ENCODE measurements at regions not wholly inside any gene's neighbourhood (a gene's known extent, or its start where the extent isn't known, plus 50 kb on each side); places are given as distances from the start of the nearest gene placed in this dataset.

GRCh38 chr5:88556406-88556805, 287.8 kb upstream of the TMEM161B start:
- DNase-seq, result no peak
- no peak overlapping the region for H3K4me3 ChIP-seq
- H3K36me3 ChIP-seq (ENCODE audit: insufficient read depth in 1 of 2, low read depth in 1 of 2), result no peaks in the 10 kb centered on the region
- TF ChIP-seq CTCF (IDR thresholded peaks at IDR 0.05), result no peak
- no peak for ATAC-seq
- 51 to 54% (median 54%) methylated on average over 4 of the region's 4 CpGs for WGBS, 3 donors
- H3K9me3 ChIP-seq, result no peaks in the 10 kb centered on the region
- intact Hi-C loops (cut with DNase I), result no loop called here
- H3K4me1 ChIP-seq, result no peaks in the 10 kb centered on the region
- peaks cover 0 to 3% (median 0%) of the 10 kb centered on the region in 3 donors for H3K27me3 ChIP-seq (ENCODE audit: insufficient read depth in 3 of 3, low read length in 2 of 3)
- H3K27ac ChIP-seq, result no peak overlapping the region

GRCh38 chr5:88555674-88556073, 287.0 kb upstream of the TMEM161B start:
- peaks cover 0 to 3% (median 0%) of the 10 kb centered on the region in 3 donors for H3K27me3 ChIP-seq (ENCODE audit: insufficient read depth in 3 of 3, low read length in 2 of 3)
- no peak for DNase-seq

GRCh38 chr5:88553986-88554385, 285.3 kb upstream of the TMEM161B start:
- no peaks in the 10 kb centered on the region for H3K36me3 ChIP-seq (ENCODE audit: insufficient read depth in 1 of 2, low read depth in 1 of 2)
- TF ChIP-seq CTCF (IDR thresholded peaks at IDR 0.05), result no peak
- H3K4me3 ChIP-seq, result no peak overlapping the region
- intact Hi-C loops (cut with DNase I), result no loop called here
- H3K4me1 ChIP-seq, result no peaks in the 10 kb centered on the region
- no peaks in the 10 kb centered on the region for H3K9me3 ChIP-seq
- ATAC-seq (no peak), DNase-seq (no peak)
- no peak overlapping the region for H3K27ac ChIP-seq
- H3K27me3 ChIP-seq (ENCODE audit: insufficient read depth in 3 of 3, low read length in 2 of 3), result peaks cover 0 to 3% (median 0%) of the 10 kb centered on the region in 3 donors

More at GRCh38 chr5:88555674-88556073, 287.0 kb upstream of the TMEM161B start:
- WGBS, 3 donors, result 28 to 37% (median 30%) methylated on average over 4 of the region's 4 CpGs
- Histone ChIP-seq H3K4me3 (no peak overlapping the region), H3K4me1 (no peaks in the 10 kb centered on the region), H3K9me3 (no peaks in the 10 kb centered on the region), H3K27ac (no peak overlapping the region), H3K36me3 (ENCODE audit: insufficient read depth in 1 of 2, low read depth in 1 of 2) (no peaks in the 10 kb centered on the region)
- intact Hi-C loops (cut with DNase I), result no loop called here
- TF ChIP-seq CTCF (IDR thresholded peaks at IDR 0.05), result no peak
- no peak for ATAC-seq

GRCh38 chr5:88553136-88553875, 284.7 kb upstream of the TMEM161B start:
- Histone ChIP-seq H3K36me3 (ENCODE audit: insufficient read depth in 1 of 2, low read depth in 1 of 2) (no peaks in the 10 kb centered on the region), H3K4me3 (no peak overlapping the region), H3K27ac (no peak overlapping the region), H3K27me3 (ENCODE audit: insufficient read depth in 3 of 3, low read length in 2 of 3) (peaks cover 0 to 2% (median 0%) of the 10 kb centered on the region in 3 donors), H3K4me1 (no peaks in the 10 kb centered on the region), H3K9me3 (no peaks in the 10 kb centered on the region)
- WGBS, 3 donors, result 78 to 92% (median 87%) methylated on average over 5 of the region's 5 CpGs
- no peak for TF ChIP-seq CTCF (IDR thresholded peaks at IDR 0.05)
- no peak for DNase-seq
- no peak for ATAC-seq
- intact Hi-C loops (cut with DNase I), result no loop called here

GRCh38 chr5:88552426-88552825, 283.8 kb upstream of the TMEM161B start:
- 69 to 75% (median 71%) methylated on average over 4 of the region's 4 CpGs for WGBS, 3 donors
- H3K4me3 ChIP-seq, result no peak overlapping the region
- no peaks in the 10 kb centered on the region for H3K27me3 ChIP-seq (ENCODE audit: insufficient read depth in 3 of 3, low read length in 2 of 3)
- H3K4me1 ChIP-seq, result no peaks in the 10 kb centered on the region
- no peak for TF ChIP-seq CTCF (IDR thresholded peaks at IDR 0.05)
- intact Hi-C loops (cut with DNase I), result no loop called here
- H3K27ac ChIP-seq, result no peak overlapping the region
- H3K9me3 ChIP-seq, result no peaks in the 10 kb centered on the region
- no peak for DNase-seq
- H3K36me3 ChIP-seq (ENCODE audit: insufficient read depth in 1 of 2, low read depth in 1 of 2), result no peaks in the 10 kb centered on the region
- ATAC-seq, result no peak
